Mucosa of rectum (tissue), 2 donors: ENCODE measurements at regions not wholly inside any gene's neighbourhood (a gene's known extent, or its start where the extent isn't known, plus 50 kb on each side); places are given as distances from the start of the nearest gene placed in this dataset.

Experiments
- H3K27ac ChIP-seq, 2 donors: one replicate each; pipeline ENCODE4 v1.7.0; 2013; ENCODE audit warnings: inconsistent platforms in 2 of 2, low read depth in 2 of 2, low read length in 2 of 2
- H3K27me3 ChIP-seq, 2 donors: one replicate each; pipeline ENCODE4 v1.7.0; 2013; ENCODE audit warnings: low read length in 2 of 2; ENCODE audit not compliant: control insufficient read depth in 2 of 2, insufficient read depth in 2 of 2
- H3K36me3 ChIP-seq, 2 donors: one replicate each; pipeline ENCODE4 v1.7.0; 2013; ENCODE audit warnings: low read length in 2 of 2; ENCODE audit not compliant: control insufficient read depth in 2 of 2, insufficient read depth in 2 of 2
- H3K4me1 ChIP-seq, 2 donors: one replicate each; pipeline ENCODE4 v1.7.0; 2013; ENCODE audit warnings: low read length in 2 of 2, mild to moderate bottlenecking in 1 of 2; ENCODE audit not compliant: control insufficient read depth in 2 of 2, insufficient read depth in 2 of 2
- H3K4me3 ChIP-seq, 2 donors: one replicate each; pipeline ENCODE4 v1.7.0; 2013; ENCODE audit warnings: low read length in 2 of 2
- H3K9ac ChIP-seq, 2 donors: one replicate each; pipeline ENCODE4 v1.7.0; 2013; ENCODE audit warnings: low read length in 2 of 2, low read depth in 1 of 2, mild to moderate bottlenecking in 1 of 2
- H3K9me3 ChIP-seq, 2 donors: one replicate each; pipeline ENCODE4 v1.7.0; 2013; ENCODE audit warnings: low read length in 2 of 2; ENCODE audit not compliant: control insufficient read depth in 2 of 2
- donor health status: healthy.
- donor health status: Normal muscosa, but diverticular disease.

DNA sequence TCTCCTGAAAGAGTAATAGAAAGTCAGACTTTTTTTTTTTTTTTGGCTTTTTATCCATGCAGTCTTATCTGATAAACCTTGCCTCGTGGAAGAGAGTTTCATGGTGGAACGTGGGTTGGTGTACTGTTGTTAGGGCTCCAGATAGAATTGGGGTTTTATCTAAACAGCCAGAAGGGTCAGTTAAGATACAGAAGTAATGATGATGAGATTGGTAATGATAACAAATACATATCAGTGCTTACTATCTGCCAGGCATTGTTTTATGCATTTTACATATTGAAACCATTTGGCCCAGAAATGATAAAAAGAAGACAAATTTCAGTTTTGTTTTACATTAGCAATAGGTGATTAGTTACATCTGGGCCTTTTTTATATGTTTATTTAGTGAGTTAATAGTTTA is 372.8 kb upstream of the PRICKLE1 start:
- H3K4me3 ChIP-seq, result no peak overlapping the region
- no peaks in the 10 kb centered on the region for H3K4me1 ChIP-seq
- no peak overlapping the region for H3K9ac ChIP-seq
- no peaks in the 10 kb centered on the region for H3K27me3 ChIP-seq
- H3K27ac ChIP-seq, result no peak overlapping the region
- no peaks in the 10 kb centered on the region for H3K36me3 ChIP-seq
- no peaks in the 10 kb centered on the region for H3K9me3 ChIP-seq

- Histone ChIP-seq H3K27ac (no peak overlapping the region), H3K9me3 (no peaks in the 10 kb centered on the region), H3K9ac (no peak overlapping the region), H3K27me3 (no peaks in the 10 kb centered on the region), H3K4me3 (no peak overlapping the region), H3K36me3 (no peaks in the 10 kb centered on the region), H3K4me1 (no peaks in the 10 kb centered on the region)
These were observed 371.8 kb upstream of the PRICKLE1 start for GRCh38 chr12:42961395-42961794.

- no peaks in the 10 kb centered on the region for H3K36me3 ChIP-seq
- no peaks in the 10 kb centered on the region for H3K4me1 ChIP-seq
- no peak overlapping the region for H3K27ac ChIP-seq
- H3K9ac ChIP-seq, result no peak overlapping the region
- H3K27me3 ChIP-seq, result no peaks in the 10 kb centered on the region
- H3K4me3 ChIP-seq, result no peak overlapping the region
- H3K9me3 ChIP-seq, result no peaks in the 10 kb centered on the region
These were observed 370.6 kb upstream of the PRICKLE1 start for GRCh38 chr12:42960087-42960527.

DNA sequence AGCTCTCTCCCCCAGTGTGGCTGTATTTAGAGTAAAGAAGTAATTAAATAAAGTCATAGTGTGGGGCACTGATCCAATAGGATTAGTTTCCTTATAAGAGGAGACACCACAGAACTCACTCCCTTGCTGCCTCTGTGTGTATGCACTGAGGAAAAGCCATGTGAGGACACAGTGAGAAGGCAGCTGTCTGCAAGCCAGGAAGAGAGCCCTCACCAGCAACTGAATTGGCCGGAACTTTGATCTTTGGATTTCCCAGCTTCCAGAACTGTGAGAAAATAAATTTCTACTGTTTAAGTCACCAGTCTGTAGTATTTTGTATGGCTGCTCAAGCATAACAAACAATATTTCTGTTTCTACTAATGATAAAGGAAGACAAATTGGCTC is 368.7 kb upstream of the PRICKLE1 start:
- H3K27ac ChIP-seq, result no peak overlapping the region
- no peaks in the 10 kb centered on the region for H3K36me3 ChIP-seq
- H3K4me3 ChIP-seq, result no peak overlapping the region
- no peaks in the 10 kb centered on the region for H3K4me1 ChIP-seq
- no peaks in the 10 kb centered on the region for H3K9me3 ChIP-seq
- H3K9ac ChIP-seq, result no peak overlapping the region
- no peaks in the 10 kb centered on the region for H3K27me3 ChIP-seq

DNA sequence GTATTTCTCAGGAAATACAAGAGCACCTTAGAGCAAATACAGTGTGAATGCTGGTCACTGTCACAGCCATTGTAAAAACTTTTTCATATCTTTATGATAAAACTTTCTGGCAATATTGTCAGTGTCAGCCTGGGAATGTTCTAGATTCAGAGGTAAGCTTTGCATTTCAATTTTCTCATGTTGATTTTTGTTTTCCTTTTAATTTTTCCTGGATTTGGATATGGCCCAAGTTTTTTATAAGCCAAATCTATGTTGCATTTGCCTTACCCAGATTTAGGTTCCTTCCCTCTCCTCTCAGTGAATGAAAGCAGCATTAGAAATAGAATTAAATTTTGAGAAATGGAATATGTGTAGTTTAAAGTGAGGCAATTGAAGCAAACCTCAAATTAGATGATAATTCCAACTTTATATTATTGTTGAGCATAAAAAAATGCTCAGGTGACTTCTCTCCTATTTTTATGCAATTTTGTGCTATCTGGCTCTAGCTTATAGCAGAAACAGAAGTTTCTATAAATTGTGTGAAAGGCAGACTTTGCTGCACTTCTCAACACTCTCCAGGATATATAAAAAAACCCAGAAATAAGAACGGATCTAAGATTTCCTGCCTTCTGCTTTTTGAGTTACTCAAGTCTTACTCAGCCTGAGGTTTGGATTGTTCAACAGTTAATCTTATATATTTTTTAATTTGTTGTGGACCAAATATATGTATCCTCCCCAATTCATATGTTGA is 368.2 kb upstream of the PRICKLE1 start:
- Histone ChIP-seq H3K27me3 (no peaks in the 10 kb centered on the region), H3K4me3 (no peak overlapping the region), H3K9me3 (no peaks in the 10 kb centered on the region), H3K9ac (no peak overlapping the region), H3K4me1 (no peaks in the 10 kb centered on the region), H3K27ac (no peak overlapping the region), H3K36me3 (no peaks in the 10 kb centered on the region)

DNA sequence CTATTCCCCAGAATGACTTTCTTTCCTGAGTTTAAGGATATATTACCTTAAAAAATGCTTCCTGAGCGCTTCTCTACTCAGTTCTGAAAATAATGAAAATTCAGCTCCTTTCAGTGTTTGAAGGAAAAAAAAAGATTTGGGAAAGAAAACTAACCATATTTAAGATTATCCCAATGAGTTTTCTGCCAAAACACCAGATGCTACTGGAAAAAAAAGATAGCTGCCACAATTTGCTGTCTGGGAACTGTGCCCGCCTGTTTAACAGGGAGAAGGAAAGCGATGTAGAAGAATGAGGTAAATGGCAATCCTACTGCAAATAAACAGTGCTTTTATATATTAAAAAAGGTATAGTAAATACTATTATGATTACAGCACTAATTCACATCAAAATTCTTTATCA is 367.6 kb upstream of the PRICKLE1 start:
- H3K27ac ChIP-seq, result no peak overlapping the region
- H3K36me3 ChIP-seq, result no peaks in the 10 kb centered on the region
- H3K9ac ChIP-seq, result no peak overlapping the region
- H3K9me3 ChIP-seq, result no peaks in the 10 kb centered on the region
- no peak overlapping the region for H3K4me3 ChIP-seq
- no peaks in the 10 kb centered on the region for H3K27me3 ChIP-seq
- H3K4me1 ChIP-seq, result no peaks in the 10 kb centered on the region

DNA sequence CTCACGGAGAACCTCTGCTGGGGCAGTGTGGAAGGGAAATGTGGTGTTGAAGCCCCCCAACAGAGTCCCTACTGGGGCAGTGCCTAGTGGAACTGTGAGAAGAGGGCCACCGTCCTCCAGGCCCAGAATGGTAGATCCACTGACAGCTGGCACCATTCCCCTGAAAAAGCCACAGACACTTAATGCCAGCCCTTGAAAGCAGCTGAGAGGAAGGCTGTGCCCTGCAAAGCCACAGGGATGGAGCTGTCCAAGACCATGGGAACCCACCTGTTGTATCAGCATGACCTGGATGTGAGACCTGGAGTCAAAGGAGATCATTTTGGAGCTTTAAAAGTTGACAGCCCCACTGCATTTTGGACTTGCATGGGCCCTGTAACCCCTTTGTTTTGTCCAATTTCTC is 363.5 kb upstream of the PRICKLE1 start:
- H3K9ac ChIP-seq, result no peak overlapping the region
- H3K4me3 ChIP-seq, result no peak overlapping the region
- no peaks in the 10 kb centered on the region for H3K9me3 ChIP-seq
- H3K4me1 ChIP-seq, result no peaks in the 10 kb centered on the region
- H3K36me3 ChIP-seq, result no peaks in the 10 kb centered on the region
- no peaks in the 10 kb centered on the region for H3K27me3 ChIP-seq
- no peak overlapping the region for H3K27ac ChIP-seq

- Histone ChIP-seq H3K36me3 (no peaks in the 10 kb centered on the region), H3K4me3 (no peak overlapping the region), H3K27ac (no peak overlapping the region), H3K4me1 (no peaks in the 10 kb centered on the region), H3K9me3 (peaks cover 0 to 3% of the 10 kb centered on the region in 2 donors), H3K27me3 (no peaks in the 10 kb centered on the region), H3K9ac (no peak overlapping the region)
These were observed 357.4 kb upstream of the PRICKLE1 start for GRCh38 chr12:42946871-42947381.

DNA sequence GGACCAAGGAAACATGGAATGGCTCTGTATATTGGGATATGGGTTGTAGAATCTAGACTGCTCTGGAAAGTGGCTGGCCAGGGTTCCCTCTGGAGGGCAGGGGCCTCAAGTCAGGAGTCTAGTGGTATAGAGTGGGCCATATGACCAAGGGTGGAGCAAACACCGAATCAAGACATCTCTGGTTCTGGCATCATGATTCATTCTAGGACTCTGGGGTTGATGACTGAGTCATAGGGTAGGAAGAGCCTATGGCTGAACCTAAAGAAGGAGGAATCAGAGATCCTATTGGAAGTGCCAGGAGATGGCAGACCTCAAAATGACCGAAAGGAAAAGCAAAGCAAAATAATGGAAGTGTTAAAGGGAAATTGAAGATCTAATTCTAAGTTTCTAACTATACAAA is 356.4 kb upstream of the PRICKLE1 start:
- H3K4me1 ChIP-seq, result no peaks in the 10 kb centered on the region
- H3K27me3 ChIP-seq, result no peaks in the 10 kb centered on the region
- no peak overlapping the region for H3K9ac ChIP-seq
- H3K9me3 ChIP-seq, result peaks cover 0 to 3% of the 10 kb centered on the region in 2 donors
- H3K27ac ChIP-seq, result no peak overlapping the region
- no peaks in the 10 kb centered on the region for H3K36me3 ChIP-seq
- no peak overlapping the region for H3K4me3 ChIP-seq

- H3K9me3 ChIP-seq, result peaks cover 0 to 3% of the 10 kb centered on the region in 2 donors
- no peaks in the 10 kb centered on the region for H3K4me1 ChIP-seq
- no peak overlapping the region for H3K4me3 ChIP-seq
- H3K9ac ChIP-seq, result no peak overlapping the region
- no peaks in the 10 kb centered on the region for H3K27me3 ChIP-seq
- no peaks in the 10 kb centered on the region for H3K36me3 ChIP-seq
- H3K27ac ChIP-seq, result no peak overlapping the region
These were observed 355.0 kb upstream of the PRICKLE1 start for GRCh38 chr12:42944516-42944915.
